Activated CD4-positive, alpha-beta T cell treated with anti-CD3 and anti-CD28 coated beads, Interleukin-2, amount 50 U/mL, for 48 hours (primary cell): ENCODE measurements at regions not wholly inside any gene's neighbourhood (a gene's known extent, or its start where the extent isn't known, plus 50 kb on each side); places are given as distances from the start of the nearest gene placed in this dataset.
"Not testable (repeated sequence)": the region's sequence is repeated elsewhere in the genome, so short reads cannot be mapped to it uniquely, and the experiment has no call there.

ENCODE experiments used
- DNase-seq, 2 experiments: peaks; one replicate each; pipeline ENCODE4 v3.0.0-alpha.2; 2020

GRCh38 chr6:144479991-144480390, 194.9 kb downstream of the UTRN start:
- DNase-seq: no peak

- DNase-seq: no peak
Observed at GRCh38 chr6:144480473-144480872, 195.3 kb downstream of the UTRN start.

DNA sequence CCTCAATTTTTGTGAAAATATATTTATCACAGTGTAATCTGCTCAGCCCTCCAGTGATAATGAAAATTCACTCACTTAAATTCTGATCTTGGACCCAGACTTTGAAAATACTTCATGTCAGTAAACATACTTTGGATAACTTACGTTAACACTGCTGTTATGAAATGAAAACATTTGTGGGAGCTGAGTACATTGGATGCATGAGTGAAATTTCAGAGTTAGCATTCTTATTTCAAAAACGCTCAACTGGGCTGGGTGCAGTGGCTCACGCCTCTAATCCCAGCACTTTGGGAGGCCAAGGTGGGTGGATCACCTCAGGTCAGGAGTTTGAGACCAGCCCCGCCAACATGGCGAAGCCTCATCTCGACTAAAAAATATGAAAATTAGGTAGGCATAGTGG, 196.4 kb downstream of the UTRN start:
- no peak for DNase-seq

DNA sequence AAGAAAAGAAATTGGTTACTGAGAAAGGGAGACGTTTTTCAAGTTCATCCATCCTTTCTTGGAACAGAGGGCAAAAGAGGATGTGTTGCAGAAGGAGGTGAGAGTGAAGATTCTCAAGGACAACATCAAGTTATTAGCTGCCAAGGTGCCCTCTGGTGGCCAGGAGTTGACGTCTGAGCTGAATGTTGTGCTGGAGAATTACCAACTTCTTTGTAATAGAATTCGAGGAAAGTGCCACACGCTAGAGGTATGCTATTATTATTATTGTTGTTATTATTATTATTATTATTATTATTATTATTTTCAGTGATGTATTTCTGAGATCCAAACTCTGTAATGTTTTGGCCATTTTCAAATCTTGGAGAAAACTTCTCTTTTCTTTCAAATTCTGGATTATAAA, 197.0 kb downstream of the UTRN start:
- peak; percentile 79 to 80 for DNase-seq

DNA sequence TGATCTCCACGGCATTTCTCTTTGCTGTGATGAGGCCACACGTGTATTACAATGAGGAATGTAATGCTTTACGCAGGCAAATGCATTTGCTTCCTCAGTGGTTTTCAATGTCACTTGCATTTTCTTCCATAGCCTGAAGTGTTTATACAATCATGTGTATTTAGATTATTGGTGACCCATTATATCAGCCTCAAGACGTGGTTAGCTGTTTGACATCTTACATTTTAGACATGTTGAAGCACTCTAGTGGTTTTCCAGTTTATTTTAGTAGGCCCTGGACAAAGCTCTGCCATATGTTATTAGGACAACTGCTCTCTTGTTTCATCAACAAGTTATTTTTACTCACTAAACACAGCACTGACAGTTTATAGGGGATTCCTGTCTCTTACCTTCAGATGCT, 200.4 kb downstream of the UTRN start:
- no peak for DNase-seq

DNA sequence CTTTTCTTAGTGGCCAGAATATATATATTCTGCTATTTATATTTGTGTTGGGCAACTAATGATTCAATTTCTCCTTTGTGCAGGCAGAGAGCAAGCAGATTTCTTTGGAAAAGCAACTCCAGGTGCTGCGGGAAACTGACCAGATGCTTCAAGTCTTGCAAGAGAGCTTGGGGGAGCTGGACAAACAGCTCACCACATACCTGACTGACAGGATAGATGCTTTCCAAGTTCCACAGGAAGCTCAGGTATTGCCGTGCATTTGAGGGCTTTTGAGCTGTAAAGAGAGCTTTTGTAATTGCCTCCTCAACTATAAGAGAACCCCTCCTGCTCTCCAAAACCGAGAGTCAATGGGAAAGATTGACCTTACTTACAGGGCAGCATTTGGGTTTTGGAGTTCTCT, 203.5 kb downstream of the UTRN start:
- no peak for DNase-seq

DNA sequence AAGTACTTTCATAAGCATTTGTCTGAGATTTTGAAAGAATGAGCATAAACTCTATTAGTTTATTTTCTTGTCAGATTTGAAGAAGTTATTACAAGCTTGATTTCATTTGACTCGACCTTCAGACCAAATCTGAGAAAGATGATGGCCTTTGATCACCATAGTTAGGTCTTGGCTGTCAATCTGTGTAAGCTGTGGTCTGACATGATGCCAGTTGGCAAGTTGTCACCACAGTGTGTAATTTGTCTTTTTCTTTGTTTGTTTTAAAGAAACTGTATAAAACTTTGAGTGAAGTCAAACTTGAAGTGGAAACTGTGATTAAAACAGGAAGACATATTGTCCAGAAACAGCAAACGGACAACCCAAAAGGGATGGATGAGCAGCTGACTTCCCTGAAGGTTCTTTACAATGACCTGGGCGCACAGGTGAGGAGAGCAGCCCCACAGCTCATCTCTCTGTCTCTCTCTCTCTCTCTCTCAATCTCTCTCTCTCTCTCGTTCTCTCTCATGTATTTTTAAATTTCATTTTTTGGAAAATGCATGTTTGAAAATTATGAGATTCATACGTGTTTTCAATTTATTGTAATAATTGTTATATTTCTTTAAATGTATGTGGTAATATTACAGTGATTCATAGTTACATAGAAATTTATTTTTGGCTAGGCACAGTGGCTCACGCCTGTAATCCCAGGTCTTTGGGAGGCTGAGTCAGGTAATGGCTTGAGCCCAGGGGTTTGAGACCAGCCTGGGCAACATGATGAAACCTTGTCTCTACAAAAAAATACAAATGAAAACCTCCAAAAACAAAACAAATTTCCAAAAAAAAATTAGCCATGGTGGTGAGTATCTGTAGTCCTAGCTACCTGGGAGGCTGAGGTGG, 208.1 kb downstream of the UTRN start:
- DNase-seq: no peak

- DNase-seq: not testable (repeated sequence)
Observed at GRCh38 chr6:144495076-144495475, 209.9 kb downstream of the UTRN start.

DNA sequence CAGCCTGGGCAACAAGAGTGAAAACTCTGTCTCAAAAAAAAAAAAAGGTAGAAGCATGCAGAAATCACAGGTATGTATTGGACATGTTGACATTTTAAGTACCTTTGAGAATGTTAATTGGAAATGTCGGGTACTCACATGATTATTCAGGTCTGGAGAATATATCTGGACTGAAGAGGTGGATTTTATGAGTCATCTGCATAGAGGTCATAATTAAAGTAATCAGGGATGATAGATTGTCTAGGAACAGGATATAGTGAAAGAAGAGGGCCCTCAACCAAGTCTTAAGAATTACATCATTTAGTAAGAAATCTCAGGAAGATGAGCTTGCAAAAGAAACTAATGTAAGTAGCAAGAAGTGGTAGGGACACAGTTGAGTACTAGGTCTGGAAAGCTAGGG, 212.5 kb downstream of the UTRN start:
- no peak for DNase-seq

DNA sequence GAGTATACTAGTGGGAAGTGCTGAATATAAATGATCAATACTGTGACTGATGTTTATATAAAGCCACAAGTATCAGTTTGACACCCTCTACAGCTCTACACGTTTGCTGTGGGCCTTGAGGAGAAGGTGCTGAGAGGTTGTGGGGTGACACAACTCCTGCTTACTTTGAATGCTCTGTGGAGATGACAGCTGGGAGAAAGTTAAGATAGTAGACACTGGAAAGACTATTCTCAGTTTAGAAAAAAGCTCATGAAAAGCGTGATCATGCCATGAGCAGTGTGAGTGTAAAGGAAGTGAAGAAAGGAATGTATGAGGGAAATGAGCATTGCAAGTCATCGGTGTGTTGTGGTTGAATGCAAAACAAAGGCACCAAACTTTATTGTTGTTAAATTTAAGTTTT, 215.8 kb downstream of the UTRN start:
- no peak for DNase-seq

- DNase-seq: not testable (repeated sequence)
Observed at GRCh38 chr6:144505214-144505613, 220.1 kb downstream of the UTRN start.

DNA sequence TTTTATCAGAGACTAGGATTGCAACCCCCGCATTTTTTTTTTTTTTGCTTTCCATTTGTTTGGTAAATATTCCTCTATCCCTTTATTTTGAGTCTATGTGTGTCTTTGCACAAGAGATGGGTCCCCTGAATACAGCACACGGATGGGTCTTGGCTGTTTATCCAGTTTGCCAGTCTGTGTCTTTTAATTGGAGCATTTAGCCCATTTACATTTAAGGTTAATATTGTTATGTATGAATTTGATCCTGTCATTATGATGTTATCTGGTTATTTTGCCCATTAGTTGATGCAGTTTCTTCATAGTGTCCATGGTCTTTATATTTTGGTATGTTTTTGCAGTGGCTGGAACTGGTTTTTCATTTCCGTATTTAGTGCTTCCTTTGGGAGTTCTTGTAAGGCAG, 220.9 kb downstream of the UTRN start:
- DNase-seq: not testable (repeated sequence)

GRCh38 chr6:144507772-144508312, 222.7 kb downstream of the UTRN start:
- not testable (repeated sequence) for DNase-seq

DNA sequence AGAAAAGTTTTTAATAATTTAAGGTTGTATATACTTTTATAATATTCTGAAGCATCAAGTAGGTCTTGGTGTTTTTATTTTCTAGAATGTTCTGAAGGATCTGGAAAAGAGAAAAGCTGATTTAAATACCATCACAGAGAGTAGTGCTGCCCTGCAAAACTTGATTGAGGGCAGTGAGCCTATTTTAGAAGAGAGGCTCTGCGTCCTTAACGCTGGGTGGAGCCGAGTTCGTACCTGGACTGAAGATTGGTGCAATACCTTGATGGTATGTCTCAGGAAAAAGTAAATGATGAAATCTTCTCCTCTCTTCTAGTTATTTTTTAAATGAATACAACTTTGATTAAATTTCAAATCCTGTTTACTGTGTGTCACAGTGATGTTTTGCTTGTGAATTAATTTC, 225.7 kb downstream of the UTRN start:
- no peak for DNase-seq

DNA sequence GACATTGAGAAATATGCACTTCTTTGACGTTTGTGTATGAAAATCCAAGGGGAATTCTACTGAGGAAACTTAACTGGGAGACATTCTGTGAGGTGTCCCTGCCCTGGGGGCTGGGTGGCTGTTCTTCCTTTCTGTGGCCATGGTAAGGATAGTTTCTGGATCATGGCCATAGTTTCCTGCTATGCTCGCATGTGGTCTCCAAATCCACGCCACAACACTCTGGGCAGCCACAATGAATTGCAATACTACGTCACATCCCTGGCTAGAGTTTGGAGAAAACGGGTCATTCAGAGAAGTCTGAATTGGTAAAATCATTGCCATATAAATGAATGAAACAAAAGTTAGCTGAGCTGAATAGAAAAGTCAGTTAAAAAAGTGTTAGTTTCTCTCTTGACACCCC, 230.6 kb downstream of the UTRN start:
- DNase-seq: no peak

DNA sequence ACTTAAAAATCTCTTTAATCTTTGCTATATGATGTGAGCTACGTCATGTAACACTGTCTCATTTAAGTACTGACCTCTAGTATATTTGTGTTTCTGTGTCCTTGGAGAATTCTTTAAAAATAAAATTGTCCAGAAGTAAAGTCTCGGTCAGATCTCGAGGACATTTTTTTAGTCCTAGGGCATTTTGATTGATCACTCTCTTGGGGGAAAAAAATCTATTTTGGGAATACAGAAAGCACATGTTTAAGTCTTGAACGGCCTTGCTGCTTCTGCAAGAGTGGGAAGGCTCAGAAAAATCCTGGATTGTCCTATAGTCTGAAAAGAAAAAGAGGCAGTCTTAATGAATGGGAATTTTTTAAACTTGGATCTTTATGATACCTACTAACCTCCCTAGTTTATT, 234.3 kb downstream of the UTRN start:
- DNase-seq: no peak

DNA sequence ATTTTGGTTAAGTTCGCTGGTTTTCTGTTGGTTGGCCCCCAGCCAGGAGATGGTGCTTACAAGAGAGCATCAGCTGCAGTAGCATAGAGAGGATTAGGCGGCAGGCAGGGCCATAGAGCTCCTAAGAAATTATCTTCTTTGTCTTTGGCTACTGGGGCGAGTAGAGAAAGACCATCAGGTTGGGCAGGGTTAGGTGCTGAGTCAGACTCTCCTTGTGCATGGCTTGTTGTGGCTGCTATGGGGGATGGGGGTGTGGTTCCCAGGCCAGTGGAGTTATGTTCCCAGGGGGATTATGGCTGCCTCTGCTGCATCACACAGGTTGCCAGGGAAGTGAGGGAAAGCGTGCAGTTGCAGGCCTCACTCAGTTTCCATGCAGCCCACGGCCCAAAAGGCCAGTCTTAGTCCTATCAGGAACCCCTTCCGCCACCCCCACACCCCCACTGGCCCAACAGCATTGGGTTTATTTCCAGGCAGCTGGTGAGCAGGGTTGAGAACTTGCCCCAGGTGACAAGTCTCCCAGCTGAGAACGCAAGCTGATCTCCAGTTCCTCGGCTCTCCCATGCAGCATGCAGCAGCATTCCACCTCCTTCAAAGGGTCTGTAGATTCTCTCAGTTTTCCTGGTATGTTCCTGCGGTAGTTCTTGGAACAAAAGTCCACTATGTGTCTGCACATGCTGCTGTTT, 243.7 kb downstream of the UTRN start:
- DNase-seq: no peak

DNA sequence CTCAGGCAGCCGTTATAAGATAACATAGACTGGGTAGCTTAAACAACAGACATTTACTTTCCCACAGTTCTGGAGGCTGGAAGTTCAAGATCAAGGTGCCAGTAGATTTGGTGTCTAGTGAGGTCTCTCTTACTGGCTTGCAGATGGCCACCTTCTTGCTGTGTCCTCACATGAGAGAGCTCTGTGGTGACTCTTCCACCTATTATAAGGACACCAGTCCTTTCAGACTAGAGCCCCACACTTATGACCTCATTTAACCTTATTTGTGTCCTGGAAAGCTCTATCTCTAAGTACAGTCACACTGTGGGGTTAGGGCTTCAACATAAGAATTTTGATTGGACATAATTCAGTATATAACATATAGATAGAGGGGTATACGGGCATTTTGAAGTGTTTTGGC, 245.0 kb downstream of the UTRN start:
- no peak for DNase-seq

GRCh38 chr6:144532238-144532637, 247.1 kb downstream of the UTRN start:
- not testable (repeated sequence) for DNase-seq

DNA sequence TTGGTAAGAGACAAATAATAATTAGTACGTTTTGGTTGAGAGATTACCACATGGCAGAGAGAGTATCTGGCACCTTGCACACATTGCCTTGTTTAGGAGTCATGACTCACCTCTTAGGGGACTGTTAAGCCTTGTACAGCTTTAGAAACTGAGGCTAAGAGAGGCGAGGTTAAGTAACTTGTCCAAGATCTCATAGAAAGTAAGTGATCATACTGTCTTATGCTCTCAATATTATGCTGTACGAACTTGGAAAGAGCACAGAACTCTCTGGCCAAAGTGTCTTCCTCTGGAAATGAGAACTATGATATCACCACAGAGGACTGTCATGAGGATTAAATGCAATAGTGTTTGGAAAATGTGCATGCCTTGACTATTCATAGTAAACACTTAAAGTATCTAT, 249.0 kb downstream of the UTRN start:
- no peak for DNase-seq

DNA sequence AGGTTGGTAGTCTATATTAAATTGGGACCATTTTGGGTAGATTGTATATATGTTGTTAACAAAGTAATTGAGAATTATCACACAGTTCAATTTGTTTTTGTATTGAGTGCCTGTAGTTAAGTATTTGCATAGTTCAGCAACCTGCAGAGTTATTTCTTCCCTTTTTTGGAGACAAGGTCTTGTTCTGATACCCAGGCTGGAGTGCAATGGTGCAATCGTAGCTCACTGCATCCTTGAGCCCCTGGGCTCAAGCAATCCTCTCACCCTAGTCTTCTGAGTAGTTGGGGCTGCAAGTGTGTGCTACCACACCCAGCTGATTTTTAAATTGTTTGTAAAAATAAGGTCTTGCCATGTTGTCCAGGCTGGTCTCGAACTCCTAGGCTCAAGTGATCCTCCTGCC, 250.5 kb downstream of the UTRN start:
- no peak for DNase-seq

DNA sequence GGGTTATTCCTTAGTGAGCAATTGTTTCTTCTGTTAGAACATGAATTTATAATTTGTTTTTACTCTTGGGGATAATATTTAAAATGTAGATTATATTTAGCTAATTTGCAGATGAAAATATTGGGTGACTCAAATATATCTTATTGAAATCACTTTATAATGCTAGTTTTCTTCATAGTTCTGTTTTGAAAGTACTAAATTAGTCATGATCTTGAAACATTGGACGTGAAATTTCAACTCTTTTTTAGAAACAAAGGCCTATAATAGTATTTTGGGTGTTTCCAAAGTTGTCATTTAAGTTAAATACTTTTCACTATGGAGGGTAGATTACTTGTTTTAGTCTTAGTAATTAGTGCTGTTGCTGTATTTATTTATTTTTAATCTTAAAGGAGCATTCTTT, 250.9 kb downstream of the UTRN start:
- no peak for DNase-seq

GRCh38 chr6:144543006-144543871, 258.1 kb downstream of the UTRN start:
- DNase-seq: no peak
